NCI-H1048 (cell line): ENCODE measurements at regions not wholly inside any gene's neighbourhood (a gene's known extent, or its start where the extent isn't known, plus 50 kb on each side); places are given as distances from the start of the nearest gene placed in this dataset.

Experiments used
- DNase-seq: peaks from one replicate; lab custom pipeline; 2025; lab: John Stamatoyannopoulos, UW

DNA sequence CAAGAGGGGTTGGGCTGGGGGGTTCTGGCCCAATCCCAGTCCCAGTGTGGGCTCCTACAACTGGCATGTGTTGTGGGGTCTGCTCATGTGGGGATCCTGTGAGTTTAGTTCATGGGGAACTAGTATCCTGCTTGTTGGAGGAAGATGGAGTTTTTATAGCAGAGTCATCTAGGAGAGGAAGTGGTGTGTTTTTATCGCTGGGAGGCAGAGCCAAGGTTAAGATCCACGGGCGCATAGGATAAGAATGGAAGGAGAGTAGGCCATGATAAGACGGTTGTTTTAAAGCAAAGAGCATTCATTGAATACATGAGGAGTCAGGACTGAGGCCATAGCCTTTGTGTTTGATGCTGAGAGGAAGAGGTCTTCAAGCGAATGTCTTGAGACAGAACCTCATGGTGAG lies 211.6 kb upstream of the COBL start:
- no peak for DNase-seq

DNA sequence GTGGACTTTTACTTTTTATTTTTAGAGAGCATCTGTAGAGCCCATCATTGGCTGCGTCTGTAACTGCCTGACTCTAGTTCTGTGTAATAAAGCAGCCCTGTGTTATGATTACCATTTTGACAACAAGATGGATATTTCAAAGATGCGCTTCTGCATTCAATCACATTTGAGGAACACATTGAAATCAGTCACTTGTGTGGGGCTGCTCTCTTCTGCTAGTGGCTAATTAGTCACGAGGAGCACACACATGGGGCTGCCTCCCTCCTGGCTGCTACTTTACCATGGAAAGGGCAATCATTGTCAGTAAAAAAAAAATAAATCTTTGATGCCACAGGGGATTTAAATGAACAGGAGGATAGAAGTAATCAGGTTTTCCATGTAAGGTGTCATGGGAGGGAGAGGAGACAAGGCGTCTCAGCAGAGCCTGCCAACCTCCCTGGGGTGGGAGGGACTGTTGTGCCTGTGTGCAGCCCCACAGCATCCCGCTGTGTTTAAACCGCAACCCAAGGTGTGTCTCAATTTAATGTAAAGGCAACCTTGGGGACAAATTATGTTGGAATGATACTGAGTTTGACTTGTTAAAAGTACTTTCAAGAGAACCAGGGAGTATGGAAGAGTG lies 205.2 kb upstream of the COBL start:
- DNase-seq: no peak

DNA sequence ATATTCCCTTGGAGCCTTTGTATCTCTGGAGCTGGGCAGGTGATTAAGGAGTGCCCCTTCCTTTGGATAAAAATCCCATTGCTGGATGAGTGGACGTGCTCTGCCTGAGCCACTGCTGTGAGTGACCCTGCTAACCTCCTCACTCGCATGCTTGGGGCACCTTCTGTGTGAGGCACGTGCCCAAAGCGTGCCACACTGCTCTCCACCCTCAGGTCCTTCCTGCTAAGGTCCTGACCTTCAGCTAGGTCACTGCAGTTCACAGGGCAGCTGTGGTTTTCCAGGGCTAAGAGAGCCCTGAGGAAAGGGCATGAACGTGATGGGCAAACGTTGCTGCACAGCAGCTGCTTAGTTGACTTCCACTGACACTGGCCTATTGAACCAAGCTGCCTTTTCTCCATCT lies 204.4 kb upstream of the COBL start:
- DNase-seq: no peak

DNA sequence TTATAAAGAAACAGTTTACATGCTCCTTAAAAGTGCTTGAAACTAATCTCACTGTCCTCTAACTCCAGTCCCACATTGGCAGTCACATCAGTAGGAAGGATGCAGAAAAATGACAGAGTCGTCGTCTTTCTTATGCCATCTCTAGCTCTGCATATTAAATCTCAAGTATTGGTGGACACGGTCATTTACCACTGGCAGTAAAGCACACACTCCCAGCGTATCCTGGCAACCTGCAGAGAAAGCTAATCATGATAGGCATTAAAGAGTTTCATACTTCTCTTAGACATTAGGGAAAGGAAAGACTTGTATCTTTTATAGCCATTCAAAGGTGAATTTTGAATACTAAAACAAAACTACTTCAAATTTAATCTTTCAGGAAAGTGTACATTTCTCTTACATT lies 202.0 kb upstream of the COBL start:
- no peak for DNase-seq

DNA sequence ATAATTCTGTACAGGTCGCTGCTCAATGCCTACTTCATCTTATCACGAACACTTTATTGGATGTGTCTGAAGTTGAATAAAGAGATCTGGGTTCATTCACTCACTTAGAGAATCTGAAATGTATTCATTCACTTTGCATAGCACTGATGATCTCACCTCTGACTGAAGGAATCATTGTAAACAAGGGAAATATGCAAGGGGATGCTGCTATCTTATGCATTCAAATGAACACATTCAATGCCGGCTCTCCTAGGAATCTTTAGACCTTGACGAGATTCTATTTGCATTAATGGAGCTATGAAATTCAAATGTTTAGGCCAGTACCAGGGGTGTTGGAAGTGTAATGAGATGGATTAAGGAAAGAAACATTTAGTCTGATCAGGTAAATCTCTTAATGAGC lies 200.6 kb upstream of the COBL start:
- peak; percentile 60 for DNase-seq

DNA sequence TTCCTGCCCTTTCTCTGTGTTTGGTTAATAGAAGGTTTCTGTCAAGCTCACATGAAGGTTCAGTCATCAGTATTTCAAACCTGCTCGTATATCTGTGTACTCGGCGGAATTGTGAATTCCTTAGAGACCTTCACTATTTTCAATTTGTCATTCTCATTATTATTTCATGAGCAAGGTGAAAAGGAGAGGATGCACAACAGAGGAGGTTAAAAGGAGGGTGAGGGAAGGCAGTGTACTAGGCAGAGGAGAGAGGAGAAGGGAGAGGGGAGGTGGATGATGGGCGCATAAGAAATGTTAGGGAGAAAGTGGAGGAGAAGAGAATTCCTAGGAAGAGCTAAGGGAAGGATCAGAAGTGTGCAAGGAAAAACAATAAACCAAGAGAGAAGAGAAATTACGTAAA lies 185.0 kb upstream of the COBL start:
- DNase-seq: no peak

DNA sequence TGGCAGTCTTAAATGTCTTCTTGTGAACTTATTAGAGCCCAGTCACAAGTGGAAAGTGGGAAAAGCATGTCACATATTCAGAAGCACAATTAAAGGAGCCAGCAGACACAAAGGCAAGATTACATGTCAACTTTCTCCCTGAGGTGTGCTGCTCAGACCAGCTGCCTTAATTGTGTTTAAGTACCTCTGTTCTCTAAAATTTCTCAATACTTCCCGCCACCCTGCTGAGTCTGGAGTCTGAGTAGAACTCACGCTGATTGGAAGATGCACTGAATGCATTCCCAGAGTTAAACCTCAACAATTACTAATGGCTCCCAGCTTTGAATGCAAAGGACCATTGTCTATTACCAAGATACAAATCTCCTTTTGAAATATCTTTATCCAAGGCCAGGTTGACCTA lies 166.4 kb upstream of the COBL start:
- no peak for DNase-seq

DNA sequence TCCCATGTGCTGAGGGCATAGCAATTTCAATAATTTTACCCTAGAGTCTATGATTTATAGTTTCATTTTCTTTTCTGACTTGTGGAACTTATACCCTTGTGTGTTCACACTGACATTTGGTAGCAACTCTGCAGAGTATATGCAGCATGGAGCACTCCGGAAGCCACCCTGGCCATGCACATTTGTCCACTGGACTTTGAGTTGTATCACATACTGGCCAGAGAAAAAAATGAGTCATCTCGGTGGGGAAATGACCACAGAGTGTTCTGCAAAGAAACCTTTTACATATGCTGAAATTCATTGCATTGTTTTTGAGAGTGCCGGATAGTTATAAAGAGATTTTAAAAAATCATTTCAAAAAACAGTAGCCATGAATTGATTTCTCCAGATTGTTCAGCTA lies 164.8 kb upstream of the COBL start:
- no peak for DNase-seq

DNA sequence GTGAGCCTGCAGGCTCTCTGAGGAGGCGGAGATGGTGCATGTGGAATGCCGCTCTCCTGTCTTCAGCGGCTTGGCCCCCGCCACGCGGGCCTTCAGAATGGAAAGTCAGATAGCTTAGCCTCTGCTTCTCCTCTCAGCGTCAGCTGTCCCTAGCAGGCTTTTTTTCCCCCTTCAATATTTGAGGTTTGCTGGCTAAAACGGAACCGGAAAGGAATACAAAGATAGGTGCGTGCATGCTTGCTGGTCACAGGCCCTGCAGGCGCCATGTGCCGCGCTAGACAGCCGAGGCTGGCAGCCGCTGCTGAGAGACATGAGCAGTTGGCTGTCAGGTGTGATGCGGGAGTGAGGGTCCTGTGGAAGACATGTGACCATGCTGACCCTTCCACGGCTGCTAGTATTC lies 161.2 kb upstream of the COBL start:
- DNase-seq: no peak

DNA sequence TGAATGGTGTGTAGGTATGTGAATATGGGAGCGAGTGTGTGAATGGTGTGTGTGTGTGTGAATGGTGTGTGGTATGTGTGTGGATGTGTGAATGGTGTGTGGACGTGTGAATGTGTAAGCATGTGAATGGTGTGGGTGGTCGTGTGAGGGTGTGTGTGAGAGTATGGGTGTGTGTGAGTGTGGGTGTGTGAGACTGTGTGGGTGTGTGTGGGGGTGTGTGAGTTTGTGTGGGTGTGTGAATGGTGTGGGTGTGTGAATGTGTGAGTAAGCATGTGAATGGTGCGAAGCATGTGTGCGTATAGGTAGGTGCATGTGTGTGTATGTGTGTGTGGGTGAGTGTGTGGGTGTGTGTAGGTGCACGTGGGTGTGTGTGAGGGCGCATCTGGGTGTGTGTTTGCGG lies 160.7 kb upstream of the COBL start:
- no peak for DNase-seq

DNA sequence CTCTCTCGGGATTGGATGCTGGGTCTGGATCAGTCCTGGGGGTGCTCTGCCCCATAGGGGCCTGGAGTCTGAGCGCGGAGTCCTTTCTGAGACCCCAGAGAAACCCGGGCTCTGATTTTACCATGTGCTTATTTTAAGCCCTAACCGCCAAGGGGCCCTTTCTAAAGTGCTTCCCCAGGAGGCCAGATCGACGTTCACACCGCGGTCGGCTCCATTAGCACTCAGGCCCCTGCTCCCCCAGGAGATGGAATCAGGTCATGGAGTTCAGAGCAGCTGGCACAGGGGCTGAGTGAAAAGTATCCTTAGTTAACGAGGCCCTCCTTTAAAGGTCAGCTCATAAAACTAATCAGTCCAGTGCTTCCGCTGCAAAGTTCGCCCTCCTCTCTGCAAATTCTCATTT lies 159.4 kb upstream of the COBL start:
- DNase-seq: no peak

DNA sequence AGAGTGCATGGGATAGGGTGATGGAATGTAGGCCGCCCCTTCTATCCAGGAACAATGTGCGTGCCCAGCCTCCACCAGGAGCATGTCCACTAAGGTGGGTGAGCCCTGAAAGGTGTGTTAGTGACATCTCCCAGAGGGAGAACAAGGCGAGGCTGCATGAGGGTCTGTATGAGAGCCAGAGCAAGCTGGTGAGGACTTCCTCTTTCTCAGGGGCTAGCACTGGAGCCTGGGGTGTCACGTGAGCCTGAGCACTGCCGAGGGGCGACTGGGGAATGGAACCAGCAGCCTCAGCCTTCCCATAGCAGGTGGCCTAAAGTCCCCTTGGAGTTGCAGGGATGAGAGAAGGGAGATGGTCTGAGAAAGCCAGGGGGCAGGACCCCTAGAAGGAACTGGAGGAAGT lies 156.3 kb upstream of the COBL start:
- no peak for DNase-seq

DNA sequence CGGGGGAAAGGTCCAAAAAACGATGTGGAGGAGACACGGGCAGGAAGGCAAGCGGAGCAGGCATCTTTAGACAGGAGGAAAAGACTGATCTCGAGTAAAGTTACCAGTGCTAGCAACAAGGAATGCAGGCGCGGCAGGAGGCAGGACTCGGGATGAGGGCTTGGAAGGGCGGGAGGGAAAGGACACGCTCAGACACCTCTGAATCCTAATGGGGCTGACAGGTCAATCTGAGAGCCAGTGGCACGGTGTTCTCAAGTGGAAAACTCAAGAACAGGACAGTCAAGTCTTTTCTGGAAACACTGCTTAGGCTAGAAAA lies 155.3 kb upstream of the COBL start:
- DNase-seq: no peak

DNA sequence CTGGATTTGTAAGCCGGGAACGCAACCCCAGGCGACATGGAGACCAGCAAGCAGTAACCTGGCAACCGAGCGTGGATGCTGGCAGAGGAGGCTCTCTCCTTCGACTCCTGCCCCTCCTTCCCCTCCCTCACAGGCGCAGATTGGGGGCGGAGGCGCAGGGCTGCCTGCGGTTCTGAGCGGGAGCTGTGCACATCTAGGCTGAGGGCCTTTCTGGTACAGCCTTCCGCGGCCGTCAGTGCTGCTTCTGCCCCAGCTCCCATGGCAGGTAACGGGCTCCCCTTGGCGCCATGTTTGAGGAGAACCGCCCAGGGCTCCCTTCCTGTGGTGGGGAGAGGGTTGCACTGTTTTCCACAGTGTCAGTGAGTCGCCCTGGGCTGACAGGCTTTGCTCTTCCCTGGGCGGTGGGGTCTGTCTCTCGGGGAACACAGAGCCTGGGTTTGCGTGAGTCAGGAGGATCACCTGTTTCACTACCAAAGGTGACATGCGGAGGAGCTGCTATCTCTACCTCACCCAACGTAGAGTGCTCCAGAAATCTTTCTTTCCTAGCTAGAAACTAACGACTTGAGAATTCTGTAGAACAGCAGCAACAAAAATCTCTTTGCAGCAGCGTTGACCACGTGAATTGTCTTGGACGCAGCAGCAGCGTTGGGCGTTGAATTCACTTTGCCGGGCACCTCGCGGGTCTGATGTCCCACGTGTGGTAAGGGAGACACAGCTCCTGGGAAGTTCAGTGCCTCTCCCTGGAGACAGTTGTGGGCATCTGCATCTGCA lies 154.8 kb upstream of the COBL start:
- no peak for DNase-seq

DNA sequence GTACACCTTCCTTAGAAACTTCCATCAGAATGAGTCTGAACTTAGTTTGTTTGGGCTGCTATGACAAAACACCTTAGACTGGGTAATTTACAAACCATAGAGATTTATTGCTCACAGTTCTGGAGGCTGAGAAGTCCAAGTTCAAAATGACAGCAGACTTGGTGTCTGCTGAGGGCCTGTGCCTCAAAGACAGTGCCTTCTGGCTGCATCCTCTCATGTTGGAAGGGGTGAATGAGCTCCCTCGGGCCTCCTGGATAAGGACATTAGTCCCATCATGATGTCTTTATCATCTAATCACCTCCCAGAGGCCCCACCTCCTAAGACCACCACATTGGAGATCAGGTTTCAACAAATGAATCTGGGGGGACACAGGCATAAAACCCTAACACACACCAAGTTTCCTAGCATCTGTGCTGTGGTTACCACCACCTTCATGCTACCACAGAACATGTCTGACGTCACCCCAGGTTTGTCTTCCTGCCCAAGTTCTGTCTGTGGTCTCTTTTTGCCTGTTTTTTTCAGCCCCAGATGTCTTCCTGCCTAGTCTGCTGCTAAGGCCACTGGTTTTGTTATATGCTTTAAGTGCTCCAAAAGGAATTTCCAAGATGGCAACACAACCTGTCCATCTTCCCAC lies 150.9 kb upstream of the COBL start:
- DNase-seq: no peak

DNA sequence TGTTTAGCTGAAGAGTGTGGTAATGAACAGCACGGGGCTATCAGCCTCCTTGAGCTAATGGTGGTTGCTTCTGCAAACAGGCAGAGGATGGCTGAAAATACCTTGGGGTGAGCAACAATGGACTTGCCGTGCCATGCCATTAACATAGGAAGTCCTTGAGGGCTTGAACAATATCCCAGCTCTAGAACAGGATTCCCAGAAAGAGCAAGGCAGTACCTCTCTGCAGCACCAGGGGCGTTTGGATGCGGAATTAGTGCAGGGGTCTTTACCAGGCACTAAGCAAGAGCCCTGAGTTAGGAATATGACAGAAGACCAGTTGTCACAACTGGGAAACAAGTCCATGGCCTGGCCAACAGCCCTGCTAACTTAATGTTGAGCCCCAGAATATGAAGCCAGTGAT lies 143.2 kb upstream of the COBL start:
- no peak for DNase-seq

DNA sequence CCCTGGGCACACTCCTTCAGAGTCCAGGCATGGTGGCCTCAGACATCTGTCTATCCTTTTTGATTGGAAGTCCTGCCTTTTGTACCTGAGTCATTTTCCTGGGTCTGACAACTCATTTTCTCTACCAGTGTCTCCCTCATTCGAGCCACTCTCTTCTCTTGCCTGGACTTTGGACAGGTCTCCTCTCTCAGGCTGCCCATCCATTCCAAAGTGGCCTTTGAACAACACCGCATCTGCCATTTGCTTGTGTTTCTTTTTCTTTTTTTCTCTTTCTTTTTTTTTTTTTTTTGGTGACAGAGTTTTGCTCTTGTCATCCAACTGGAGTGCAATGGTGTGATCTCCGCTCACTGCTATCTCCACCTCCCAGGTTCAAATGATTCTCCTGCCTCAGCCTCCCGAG lies 142.1 kb upstream of the COBL start:
- DNase-seq: no peak

DNA sequence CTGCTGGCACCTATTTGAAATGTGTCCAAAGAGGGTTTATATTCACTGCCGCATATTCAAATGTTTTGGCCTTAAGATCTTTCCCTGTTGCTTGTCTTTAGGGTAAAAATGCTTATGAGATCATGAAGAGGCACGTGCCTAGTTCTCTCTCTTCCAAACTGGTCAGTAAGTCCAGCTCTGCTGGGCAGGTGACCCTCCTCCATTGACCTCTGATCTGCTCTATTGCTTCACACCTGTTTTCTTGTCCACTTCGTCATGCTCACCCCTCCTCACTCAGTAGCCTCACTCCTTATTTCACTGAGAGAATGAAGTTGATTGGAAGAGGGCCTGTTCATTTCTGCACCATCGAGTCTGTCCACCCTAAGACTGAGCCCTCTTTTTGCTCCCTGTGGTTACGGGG lies 140.5 kb upstream of the COBL start:
- no peak for DNase-seq

DNA sequence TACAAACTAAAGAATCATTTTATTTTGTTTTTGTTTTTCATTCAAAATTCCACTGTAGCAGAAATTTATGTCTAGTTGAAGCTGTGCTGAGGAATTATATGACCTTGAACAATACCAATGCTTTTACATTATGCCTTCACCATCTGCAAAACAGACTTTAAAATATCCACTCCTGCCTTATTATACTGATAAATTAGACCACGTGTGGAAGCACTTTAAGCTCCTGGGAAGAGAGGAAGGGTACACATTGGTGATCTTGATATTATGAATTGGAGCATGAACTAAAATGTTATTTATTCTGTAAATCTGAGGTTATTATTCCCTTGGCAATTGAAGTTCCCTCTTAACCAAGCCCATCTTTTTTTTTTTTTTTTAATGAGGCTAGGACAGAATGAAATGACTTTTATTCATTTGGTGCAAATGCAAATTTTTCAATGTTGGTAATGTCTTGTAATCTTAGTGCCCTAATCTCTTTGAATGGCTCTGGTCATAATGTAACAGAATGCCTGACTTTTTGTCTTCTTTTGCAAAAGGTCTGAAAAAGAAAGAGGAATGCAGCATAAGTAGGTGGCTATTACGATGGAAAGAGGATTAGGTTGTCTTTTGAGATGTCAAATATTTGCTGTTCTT lies 139.9 kb upstream of the COBL start:
- DNase-seq: no peak

DNA sequence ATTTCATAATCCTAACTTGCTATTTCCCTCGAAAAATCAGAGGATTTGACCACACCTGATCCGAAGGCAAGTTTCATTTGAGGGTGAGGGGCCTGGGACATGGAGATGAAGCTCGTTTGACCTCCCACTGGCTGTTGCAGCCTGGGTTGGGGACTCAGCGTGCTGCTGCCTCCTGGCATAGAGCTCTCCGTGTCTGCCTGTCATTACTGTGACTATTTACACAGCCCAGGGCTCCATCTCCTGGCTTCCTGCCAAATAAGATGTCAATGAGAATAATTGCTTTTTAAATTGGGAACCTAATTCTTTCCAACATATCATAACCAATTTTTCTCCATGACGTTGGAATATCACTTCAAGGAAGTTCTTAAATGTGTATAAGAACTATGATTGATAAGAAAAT lies 139.3 kb upstream of the COBL start:
- no peak for DNase-seq

DNA sequence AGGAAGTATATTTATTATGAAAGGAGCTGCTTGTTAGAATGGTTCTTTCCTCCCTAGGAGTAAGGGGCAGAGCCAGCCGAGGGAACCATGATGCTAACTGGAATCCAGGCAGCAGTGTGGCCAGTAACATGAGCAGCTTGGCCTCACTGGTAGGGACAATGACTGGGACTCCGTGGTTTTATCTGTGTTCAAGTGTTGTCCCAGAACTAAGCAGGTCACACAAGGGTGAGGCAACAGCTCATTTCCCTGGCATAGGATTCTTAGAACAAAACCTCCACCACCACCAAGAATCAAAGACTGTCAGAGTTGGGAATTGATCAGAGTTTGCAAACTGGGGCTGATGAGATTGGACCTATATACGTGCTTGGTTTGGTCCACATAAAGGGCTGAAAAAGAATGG lies 138.9 kb upstream of the COBL start:
- DNase-seq: no peak

DNA sequence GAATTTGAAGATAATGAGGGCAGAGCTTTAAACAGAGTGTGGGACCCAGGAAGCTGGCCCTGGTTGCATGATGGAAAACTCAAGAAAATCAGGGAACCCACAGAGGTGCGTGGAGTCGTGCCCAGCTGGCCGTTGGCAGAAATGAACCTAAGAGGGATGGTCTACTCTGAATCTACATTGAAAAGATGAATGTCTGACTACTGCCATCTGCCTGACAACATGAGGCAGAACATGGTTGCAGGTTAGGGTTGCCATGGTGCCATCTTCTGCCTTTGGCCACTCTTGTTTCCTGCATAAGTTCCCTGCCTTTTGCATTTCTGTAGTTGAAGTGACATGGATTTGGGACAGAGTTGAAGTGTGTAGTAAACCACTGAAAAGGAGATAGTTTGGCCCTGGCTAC lies 138.5 kb upstream of the COBL start:
- DNase-seq: no peak

DNA sequence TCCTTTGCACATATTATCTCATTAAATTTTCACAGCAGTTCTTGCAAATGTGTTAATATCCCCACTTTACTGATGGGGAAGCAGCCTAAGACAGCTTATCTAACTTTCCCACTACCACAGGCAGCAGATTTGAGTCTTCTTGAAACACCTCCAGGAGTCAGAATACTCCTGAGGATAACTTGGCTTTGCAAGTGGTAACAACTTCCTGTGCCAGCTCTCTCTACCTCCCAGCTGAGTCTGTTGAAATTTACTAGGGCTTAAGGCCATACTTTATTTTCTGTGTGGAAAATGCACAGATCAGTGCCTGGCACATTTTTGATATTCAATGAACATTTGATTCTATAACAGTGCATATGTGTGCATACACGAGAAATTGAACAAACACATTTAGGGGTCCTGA lies 136.1 kb upstream of the COBL start:
- DNase-seq: no peak
